Dendritic cell treated with granulocyte-macrophage colony-stimulating factor and Interleukin-4, amounts not matched to agents 40 ng/mL and 50 ng/mL, for 4 days (primary cell): ENCODE measurements at regions not wholly inside any gene's neighbourhood (a gene's known extent, or its start where the extent isn't known, plus 50 kb on each side); places are given as distances from the start of the nearest gene placed in this dataset.

Experiments
- H3K27ac Mint-ChIP-seq: one replicate; pipeline ENCODE4 v1.8.0; 2022; ENCODE audit warnings: mild to moderate bottlenecking, mixed read lengths
- H3K27me3 Mint-ChIP-seq: one replicate; pipeline ENCODE4 v1.8.0; 2022; ENCODE audit warnings: mild to moderate bottlenecking, mixed read lengths
- H3K36me3 Mint-ChIP-seq: one replicate; pipeline ENCODE4 v1.8.0; 2022; ENCODE audit warnings: low read depth, mixed read lengths
- H3K4me1 Mint-ChIP-seq: one replicate; pipeline ENCODE4 v1.8.0; 2022; ENCODE audit warnings: low read depth, mixed read lengths
- H3K4me3 Mint-ChIP-seq: one replicate; pipeline ENCODE4 v1.8.0; 2022; ENCODE audit warnings: mild to moderate bottlenecking, moderate library complexity, mixed read lengths
- H3K9me3 Mint-ChIP-seq: one replicate; pipeline ENCODE4 v1.8.0; 2022; ENCODE audit warnings: mixed read lengths
- intact Hi-C: fragments of 100-400 bp; cut with micrococcal nuclease; formaldehyde crosslinking; loops from one replicate; pipeline ENCODE4 v1.15.0; 2022

GRCh38 chr15:77720173-77720572, 87.5 kb upstream of the LINGO1 start:
- Mint-ChIP-seq H3K4me3 (no peak overlapping the region), H3K9me3 (no peaks in the 10 kb centered on the region), H3K27ac (no peak overlapping the region), H3K36me3 (no peaks in the 10 kb centered on the region), H3K27me3 (peaks cover 9% of the 10 kb centered on the region), H3K4me1 (no peaks in the 10 kb centered on the region)
- intact Hi-C loops = no loop called here

GRCh38 chr15:77719450-77719849, 86.7 kb upstream of the LINGO1 start:
- Mint-ChIP-seq H3K27ac (no peak overlapping the region), H3K36me3 (no peaks in the 10 kb centered on the region), H3K9me3 (no peaks in the 10 kb centered on the region), H3K4me3 (no peak overlapping the region), H3K4me1 (no peaks in the 10 kb centered on the region), H3K27me3 (peaks cover 9% of the 10 kb centered on the region)
- intact Hi-C loops = no loop called here

- H3K36me3 Mint-ChIP-seq = no peaks in the 10 kb centered on the region
- peaks cover 16% of the 10 kb centered on the region for H3K27me3 Mint-ChIP-seq
- no peak overlapping the region for H3K27ac Mint-ChIP-seq
- H3K4me3 Mint-ChIP-seq = no peak overlapping the region
- no peaks in the 10 kb centered on the region for H3K9me3 Mint-ChIP-seq
- H3K4me1 Mint-ChIP-seq = no peaks in the 10 kb centered on the region
- intact Hi-C loops = no loop called here
Observed at GRCh38 chr15:77717333-77717990, 84.8 kb upstream of the LINGO1 start.

- Mint-ChIP-seq H3K4me3 (no peak overlapping the region), H3K9me3 (no peaks in the 10 kb centered on the region), H3K4me1 (no peaks in the 10 kb centered on the region), H3K27ac (no peak overlapping the region), H3K27me3 (peaks cover 17% of the 10 kb centered on the region), H3K36me3 (no peaks in the 10 kb centered on the region)
- intact Hi-C loops = no loop called here
Observed at GRCh38 chr15:77716632-77717332, 84.1 kb upstream of the LINGO1 start.

GRCh38 chr15:77715860-77716259, 83.1 kb upstream of the LINGO1 start:
- Mint-ChIP-seq H3K27me3 (peaks cover 17% of the 10 kb centered on the region), H3K9me3 (no peaks in the 10 kb centered on the region), H3K4me3 (no peak overlapping the region), H3K27ac (no peak overlapping the region), H3K4me1 (no peaks in the 10 kb centered on the region), H3K36me3 (no peaks in the 10 kb centered on the region)
- intact Hi-C loops = no loop called here

GRCh38 chr15:77715051-77715450, 82.3 kb upstream of the LINGO1 start:
- H3K27me3 Mint-ChIP-seq = peaks cover 17% of the 10 kb centered on the region
- intact Hi-C loops = no loop called here
- H3K4me1 Mint-ChIP-seq = no peaks in the 10 kb centered on the region
- no peaks in the 10 kb centered on the region for H3K9me3 Mint-ChIP-seq
- no peaks in the 10 kb centered on the region for H3K36me3 Mint-ChIP-seq
- H3K4me3 Mint-ChIP-seq = no peak overlapping the region
- no peak overlapping the region for H3K27ac Mint-ChIP-seq

GRCh38 chr15:77714555-77714954, 81.8 kb upstream of the LINGO1 start:
- no peak overlapping the region for H3K27ac Mint-ChIP-seq
- peaks cover 17% of the 10 kb centered on the region for H3K27me3 Mint-ChIP-seq
- intact Hi-C loops = no loop called here
- no peak overlapping the region for H3K4me3 Mint-ChIP-seq
- no peaks in the 10 kb centered on the region for H3K9me3 Mint-ChIP-seq
- H3K36me3 Mint-ChIP-seq = no peaks in the 10 kb centered on the region
- H3K4me1 Mint-ChIP-seq = no peaks in the 10 kb centered on the region

- Mint-ChIP-seq H3K36me3 (no peaks in the 10 kb centered on the region), H3K27ac (no peak overlapping the region), H3K27me3 (peaks cover 17% of the 10 kb centered on the region), H3K9me3 (no peaks in the 10 kb centered on the region), H3K4me3 (no peak overlapping the region), H3K4me1 (no peaks in the 10 kb centered on the region)
- intact Hi-C loops = no loop called here
Observed at GRCh38 chr15:77714023-77714422, 81.3 kb upstream of the LINGO1 start.

GRCh38 chr15:77713281-77713680, 80.6 kb upstream of the LINGO1 start:
- no peaks in the 10 kb centered on the region for H3K36me3 Mint-ChIP-seq
- H3K4me3 Mint-ChIP-seq = no peak overlapping the region
- intact Hi-C loops = no loop called here
- no peak overlapping the region for H3K27ac Mint-ChIP-seq
- no peaks in the 10 kb centered on the region for H3K4me1 Mint-ChIP-seq
- H3K27me3 Mint-ChIP-seq = peaks cover 17% of the 10 kb centered on the region
- no peaks in the 10 kb centered on the region for H3K9me3 Mint-ChIP-seq

GRCh38 chr15:77712438-77712837, 79.7 kb upstream of the LINGO1 start:
- peaks cover 17% of the 10 kb centered on the region for H3K27me3 Mint-ChIP-seq
- H3K4me1 Mint-ChIP-seq = no peaks in the 10 kb centered on the region

GRCh38 chr15:77710637-77711036, 77.9 kb upstream of the LINGO1 start:
- Mint-ChIP-seq H3K4me3 (no peak overlapping the region), H3K27me3 (peaks cover 10% of the 10 kb centered on the region), H3K36me3 (no peaks in the 10 kb centered on the region)

More at GRCh38 chr15:77712438-77712837, 79.7 kb upstream of the LINGO1 start:
- H3K27ac Mint-ChIP-seq = no peak overlapping the region
- intact Hi-C loops = no loop called here
- no peak overlapping the region for H3K4me3 Mint-ChIP-seq
- no peaks in the 10 kb centered on the region for H3K36me3 Mint-ChIP-seq
- H3K9me3 Mint-ChIP-seq = no peaks in the 10 kb centered on the region

GRCh38 chr15:77710206-77710605, 77.5 kb upstream of the LINGO1 start:
- intact Hi-C loops = no loop called here
- no peaks in the 10 kb centered on the region for H3K4me1 Mint-ChIP-seq
- no peaks in the 10 kb centered on the region for H3K36me3 Mint-ChIP-seq
- peaks cover 10% of the 10 kb centered on the region for H3K27me3 Mint-ChIP-seq
- no peak overlapping the region for H3K27ac Mint-ChIP-seq
- no peaks in the 10 kb centered on the region for H3K9me3 Mint-ChIP-seq
- H3K4me3 Mint-ChIP-seq = no peak overlapping the region

More at GRCh38 chr15:77710637-77711036, 77.9 kb upstream of the LINGO1 start:
- no peak overlapping the region for H3K27ac Mint-ChIP-seq
- H3K9me3 Mint-ChIP-seq = no peaks in the 10 kb centered on the region
- intact Hi-C loops = no loop called here
- H3K4me1 Mint-ChIP-seq = no peaks in the 10 kb centered on the region

GRCh38 chr15:77709135-77709886, 76.6 kb upstream of the LINGO1 start:
- intact Hi-C loops = no loop called here
- Mint-ChIP-seq H3K4me3 (no peak overlapping the region), H3K9me3 (no peaks in the 10 kb centered on the region), H3K27me3 (peaks cover 8% of the 10 kb centered on the region), H3K27ac (no peak overlapping the region), H3K4me1 (no peaks in the 10 kb centered on the region), H3K36me3 (no peaks in the 10 kb centered on the region)

- no peaks in the 10 kb centered on the region for H3K36me3 Mint-ChIP-seq
- no peaks in the 10 kb centered on the region for H3K4me1 Mint-ChIP-seq
- H3K9me3 Mint-ChIP-seq = no peaks in the 10 kb centered on the region
- H3K4me3 Mint-ChIP-seq = no peak overlapping the region
- no peaks in the 10 kb centered on the region for H3K27me3 Mint-ChIP-seq
- no peak overlapping the region for H3K27ac Mint-ChIP-seq
- intact Hi-C loops = no loop called here
Observed at GRCh38 chr15:77706482-77707244, 74.0 kb upstream of the LINGO1 start.
